C4-2B (cell line): ENCODE measurements at regions not wholly inside any gene's neighbourhood (a gene's known extent, or its start where the extent isn't known, plus 50 kb on each side); places are given as distances from the start of the nearest gene placed in this dataset.
"Not testable (repeated sequence)": the region's sequence is repeated elsewhere in the genome, so short reads cannot be mapped to it uniquely, and the experiment has no call there.

Source experiments
- H3K27ac ChIP-seq: fragments of 450-650 bp; 2 replicates; pipeline ENCODE4 v1.5.1; 2017
- ZFX ChIP-seq: fragments of 450-650 bp; IDR thresholded peaks from 2 replicates; pipeline ENCODE4 v1.6.1; 2017

GRCh38 chr21:10325546-10325945 is 195.8 kb upstream of the TPTE start:
- H3K27ac ChIP-seq, result not testable (repeated sequence)

DNA sequence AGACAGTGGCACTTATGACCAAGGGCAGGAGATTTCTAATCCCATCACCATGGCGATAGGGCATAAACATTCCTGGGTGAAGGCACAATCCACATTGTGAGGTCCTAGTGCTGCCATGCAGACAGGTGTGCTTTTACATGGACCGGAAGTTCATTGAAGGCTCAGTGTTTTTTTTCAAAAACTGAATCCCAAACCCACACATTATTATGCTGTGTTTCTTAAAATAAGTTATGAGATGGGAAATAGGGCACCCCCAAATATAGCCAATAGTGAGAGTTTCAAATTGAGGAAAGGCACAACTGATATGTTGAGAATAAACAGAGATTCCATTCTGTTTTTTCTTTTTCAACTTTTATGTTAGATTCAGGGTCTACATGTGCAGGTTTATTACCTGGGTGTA is 195.2 kb upstream of the TPTE start:
- not testable (repeated sequence) for H3K27ac ChIP-seq

GRCh38 chr21:10328646-10329045 is 192.7 kb upstream of the TPTE start:
- H3K27ac ChIP-seq, result not testable (repeated sequence)

DNA sequence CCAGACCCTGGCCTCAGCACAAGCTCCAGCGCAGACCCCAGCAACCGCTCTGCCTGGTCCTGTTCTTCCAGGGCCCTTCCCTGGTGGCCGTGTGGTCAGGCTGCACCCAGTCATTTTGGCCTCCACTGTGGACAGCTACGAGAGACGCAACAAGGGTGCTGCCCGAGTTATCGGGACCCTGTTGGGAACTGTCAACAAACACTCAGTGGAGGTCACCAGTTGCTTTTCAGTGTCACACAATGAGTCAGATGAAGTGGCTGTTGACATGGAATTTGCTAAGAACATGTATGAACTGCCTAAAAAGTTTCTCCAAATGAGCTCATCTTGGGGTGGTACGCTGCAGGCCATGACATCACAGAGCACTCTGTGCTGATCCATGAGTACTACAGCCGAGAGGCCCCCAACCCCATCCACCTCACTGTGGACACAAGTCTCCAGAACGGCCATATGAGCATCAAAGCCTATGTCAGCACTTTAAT is 190.7 kb upstream of the TPTE start:
- H3K27ac ChIP-seq, result not testable (repeated sequence)

GRCh38 chr21:10331134-10331533 is 190.2 kb upstream of the TPTE start:
- not testable (repeated sequence) for H3K27ac ChIP-seq

- not testable (repeated sequence) for H3K27ac ChIP-seq
Measured at GRCh38 chr21:10332935-10333334, 188.4 kb upstream of the TPTE start.

DNA sequence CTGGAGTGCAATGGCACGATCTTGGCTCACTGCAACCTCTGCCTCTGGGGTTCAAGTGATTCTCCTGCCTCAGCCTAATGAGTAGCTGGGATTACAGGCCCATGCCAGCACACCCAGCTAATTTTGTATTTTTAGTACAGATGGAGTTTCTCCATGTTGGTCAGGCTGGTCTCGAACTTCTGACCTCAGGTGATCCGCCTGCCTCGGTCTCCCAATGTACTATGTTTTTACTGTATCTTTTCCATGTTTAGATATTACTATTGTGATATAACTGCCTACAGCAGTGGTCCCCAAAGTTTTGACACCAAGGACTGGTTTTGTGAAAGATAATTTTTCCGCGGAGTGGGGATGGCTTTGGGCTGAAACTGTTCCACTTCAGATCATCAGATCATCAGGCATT is 187.0 kb upstream of the TPTE start:
- not testable (repeated sequence) for H3K27ac ChIP-seq

DNA sequence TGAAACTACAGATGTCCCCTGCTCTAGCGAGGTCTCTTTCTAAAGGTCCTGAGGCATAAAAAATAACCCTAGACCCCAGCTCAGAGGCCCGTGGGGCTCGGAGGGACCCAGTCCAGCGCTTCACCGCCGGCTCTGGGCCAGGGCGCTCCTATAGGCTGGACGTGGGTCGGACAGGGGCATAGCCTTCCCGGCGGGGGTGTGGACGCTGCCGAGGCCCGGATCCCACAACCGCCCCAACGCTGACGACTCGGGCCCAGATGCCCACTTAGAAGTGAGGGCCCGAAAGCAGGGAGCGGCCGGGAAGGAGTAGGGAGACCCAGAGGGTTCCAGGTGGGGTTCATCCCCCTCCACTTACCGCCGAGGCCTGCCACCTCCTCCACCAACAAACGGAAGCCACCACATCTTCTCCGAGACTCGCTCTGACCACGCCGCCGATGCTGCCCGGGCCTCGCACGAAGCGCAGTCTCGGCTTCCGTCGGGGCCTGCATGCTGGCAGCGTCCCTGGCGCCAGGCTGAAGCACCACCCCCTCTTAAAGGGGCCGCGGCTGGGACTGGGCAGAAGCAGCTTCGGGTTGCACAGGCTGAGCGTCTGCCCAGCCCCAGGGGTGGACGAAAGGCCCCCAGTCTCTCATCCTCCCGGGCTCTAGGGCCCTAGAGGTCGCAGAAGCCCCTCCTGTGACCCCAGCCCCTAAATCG is 179.0 kb upstream of the TPTE start:
- peak overlapping the region; percentile 74 for H3K27ac ChIP-seq
- peak; percentile 78 for TF ChIP-seq ZFX

- H3K27ac ChIP-seq, result peak overlapping the region; percentile 34; the same call in 1 of the 2 replicates
Measured at GRCh38 chr21:10343146-10343935, 178.0 kb upstream of the TPTE start.

DNA sequence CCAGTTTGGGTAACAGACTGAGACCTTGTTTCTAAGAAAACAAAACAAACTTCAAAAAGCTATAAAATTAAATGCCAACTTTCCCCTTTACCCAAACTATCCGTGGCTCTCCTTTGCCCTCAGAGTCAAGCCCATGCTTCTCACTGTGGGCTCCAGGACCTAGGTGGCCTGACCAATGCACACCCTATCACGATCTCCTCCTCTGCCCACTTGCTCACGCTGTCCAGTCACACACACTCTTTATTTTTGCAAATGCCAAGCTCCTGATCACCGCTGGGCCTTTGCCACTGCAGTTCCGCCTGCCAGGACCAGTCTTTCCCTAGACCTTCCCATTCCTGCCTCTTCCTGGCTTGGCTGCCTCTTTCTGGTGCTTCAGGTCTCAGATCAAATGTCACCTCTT is 177.1 kb upstream of the TPTE start:
- peak overlapping the region; percentile 36 for H3K27ac ChIP-seq

DNA sequence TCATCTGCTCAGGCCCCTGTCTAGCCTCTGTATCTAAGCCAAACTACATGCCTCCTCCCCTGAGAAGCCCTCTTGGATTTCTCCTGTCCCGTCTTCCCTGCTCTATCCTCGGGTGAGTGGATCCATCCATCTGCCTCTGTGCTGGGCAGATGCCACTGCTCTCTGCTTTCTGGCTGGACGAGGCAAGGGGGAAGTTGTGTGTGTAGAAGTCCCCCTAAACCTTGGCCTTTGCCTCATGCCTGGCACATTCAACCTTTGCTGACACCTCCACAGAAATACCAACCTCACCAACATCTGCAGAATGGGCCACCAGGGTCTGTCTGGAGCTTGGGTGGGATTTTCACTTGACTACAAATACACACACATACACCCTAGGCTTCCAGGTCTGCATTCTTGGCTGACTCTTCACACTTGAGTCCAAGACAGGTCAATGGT is 176.2 kb upstream of the TPTE start:
- not testable (repeated sequence) for H3K27ac ChIP-seq

- H3K27ac ChIP-seq, result not testable (repeated sequence)
Measured at GRCh38 chr21:10346249-10346648, 175.1 kb upstream of the TPTE start.

DNA sequence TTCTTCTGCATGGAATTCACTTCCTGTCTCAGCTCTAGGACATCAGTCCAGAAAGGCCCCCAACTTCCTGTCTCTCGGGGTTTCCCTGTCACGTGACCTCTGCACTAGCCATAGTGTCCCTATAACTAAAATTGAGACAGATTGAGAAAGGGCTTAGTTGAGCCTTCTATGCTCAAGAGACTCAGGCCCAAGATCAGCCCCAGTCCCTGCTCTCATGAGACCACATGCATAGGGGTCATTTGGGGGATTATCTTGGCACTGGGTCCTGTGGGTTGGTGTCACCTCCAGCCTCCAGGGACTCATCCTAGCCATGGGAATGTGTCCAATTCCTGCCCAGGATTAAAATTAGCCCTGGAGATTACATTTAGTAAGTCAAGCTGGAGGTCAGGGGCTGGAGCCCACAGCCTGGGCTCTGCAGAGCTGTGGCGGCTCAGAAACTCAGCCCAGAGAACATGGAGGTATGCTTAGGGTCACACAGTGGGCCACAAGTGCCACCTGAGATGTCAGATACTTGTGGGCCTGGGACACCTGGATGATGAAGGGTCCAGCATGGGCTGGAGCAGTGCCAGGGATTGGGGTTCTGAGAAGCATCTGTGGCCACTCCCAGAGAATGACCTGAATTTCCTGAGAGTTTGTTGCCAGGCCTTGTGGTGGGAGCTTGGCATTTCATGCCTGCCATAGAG is 174.3 kb upstream of the TPTE start:
- not testable (repeated sequence) for H3K27ac ChIP-seq

- H3K27ac ChIP-seq, result not testable (repeated sequence)
Measured at GRCh38 chr21:10347675-10348074, 173.7 kb upstream of the TPTE start.

DNA sequence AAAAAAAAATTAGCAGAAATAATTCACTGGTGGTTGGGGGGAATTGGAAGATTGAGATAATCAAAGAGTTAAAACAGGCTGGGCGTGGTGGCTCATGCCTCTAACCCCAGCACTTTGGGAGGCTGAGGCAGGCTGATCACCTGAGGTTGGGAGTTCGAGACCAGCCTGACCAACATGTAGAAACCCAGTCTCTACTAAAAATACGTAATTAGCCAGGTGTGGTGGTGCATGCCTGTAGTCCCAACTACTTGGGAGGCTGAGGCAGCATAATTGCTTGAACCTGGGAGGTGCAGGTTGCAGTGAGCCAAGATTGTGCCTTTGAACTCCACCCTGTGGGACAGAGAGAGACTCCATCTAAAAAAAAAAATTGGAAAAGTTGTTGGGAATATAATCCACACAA is 173.2 kb upstream of the TPTE start:
- H3K27ac ChIP-seq, result not testable (repeated sequence)

GRCh38 chr21:10354851-10355578 is 166.4 kb upstream of the TPTE start:
- not testable (repeated sequence) for H3K27ac ChIP-seq

DNA sequence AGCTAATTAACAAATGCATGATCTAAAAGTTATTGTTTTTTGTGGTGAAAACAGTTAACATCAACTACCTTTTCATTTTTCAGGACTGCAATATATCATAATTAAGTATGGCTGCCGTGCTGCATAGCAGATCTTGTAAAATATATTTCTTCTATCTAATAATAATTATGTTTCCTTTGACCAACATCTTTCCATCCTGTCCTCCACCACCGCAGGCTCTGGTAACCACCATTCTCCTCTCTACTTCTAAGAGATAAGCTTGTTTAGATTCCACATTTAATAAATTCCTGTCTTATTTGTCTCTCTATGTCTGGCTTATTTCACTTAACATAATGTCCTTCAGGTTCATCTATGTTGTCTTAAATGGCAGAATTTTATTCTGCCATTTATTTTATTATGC is 162.3 kb upstream of the TPTE start:
- H3K27ac ChIP-seq, result not testable (repeated sequence)

DNA sequence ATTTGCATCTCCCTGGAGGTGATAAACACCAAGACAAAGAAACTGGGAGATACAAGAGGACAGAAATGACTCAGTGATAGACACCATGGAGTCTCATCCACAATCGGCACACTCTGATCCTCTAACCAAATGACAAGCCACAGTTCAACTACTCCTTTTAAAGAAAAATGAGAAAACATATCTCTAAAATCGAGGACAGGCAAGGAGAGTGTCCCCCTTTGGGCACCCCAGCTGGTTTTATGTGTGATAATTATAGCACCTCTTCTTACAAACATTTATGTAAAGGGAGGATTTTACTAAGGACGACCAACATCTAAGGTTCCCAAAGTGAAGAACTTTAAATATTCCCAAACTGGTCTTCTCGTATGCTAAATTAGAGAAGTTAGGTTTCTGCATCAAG is 161.5 kb upstream of the TPTE start:
- not testable (repeated sequence) for H3K27ac ChIP-seq

DNA sequence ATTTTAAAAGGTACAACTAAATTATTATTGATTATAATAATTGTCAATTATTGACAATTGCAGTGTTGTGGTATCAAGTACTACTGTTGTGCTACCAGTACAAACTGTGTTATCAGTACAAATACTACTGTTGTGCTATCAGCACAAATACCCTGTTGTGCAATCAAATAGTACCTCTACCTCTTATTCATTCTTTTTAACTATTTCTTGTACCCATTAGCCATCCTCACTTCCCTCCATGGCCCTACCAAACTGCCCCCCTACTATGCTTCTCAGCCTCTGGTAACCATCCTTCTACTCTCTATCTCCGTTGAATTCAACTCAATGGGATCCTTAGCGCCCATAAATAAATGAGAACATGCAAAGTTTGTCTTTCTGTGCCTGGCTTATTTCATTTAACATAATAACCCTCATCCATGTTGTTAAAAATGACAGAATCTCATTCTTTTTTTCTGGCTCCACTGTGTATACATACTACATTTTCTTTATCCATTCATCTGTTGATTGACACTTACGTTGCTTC is 160.1 kb upstream of the TPTE start:
- not testable (repeated sequence) for H3K27ac ChIP-seq

- not testable (repeated sequence) for H3K27ac ChIP-seq
Measured at GRCh38 chr21:10362816-10363215, 158.6 kb upstream of the TPTE start.

GRCh38 chr21:10363321-10363720 is 158.1 kb upstream of the TPTE start:
- H3K27ac ChIP-seq, result not testable (repeated sequence)

DNA sequence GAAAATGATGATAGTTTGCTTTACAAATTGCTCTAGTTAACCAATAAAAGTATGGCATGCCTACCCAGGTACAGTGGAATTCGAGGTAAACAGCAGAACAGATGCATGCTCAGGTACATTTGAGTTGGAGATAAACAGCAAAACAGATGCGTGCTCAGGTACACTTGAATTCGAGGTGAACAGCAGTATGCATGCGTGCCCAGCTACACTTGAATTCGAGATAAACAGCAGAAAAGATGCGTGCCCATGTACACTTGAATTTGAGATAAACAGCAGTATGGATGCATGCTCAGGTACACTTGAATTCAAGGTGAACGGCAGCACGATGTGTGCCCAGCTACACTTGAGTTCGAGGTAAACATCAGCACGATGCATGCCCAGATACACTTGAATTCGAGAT is 155.2 kb upstream of the TPTE start:
- not testable (repeated sequence) for H3K27ac ChIP-seq
